Tibial nerve (tissue), 4 donors: ENCODE measurements at regions not wholly inside any gene's neighbourhood (a gene's known extent, or its start where the extent isn't known, plus 50 kb on each side); places are given as distances from the start of the nearest gene placed in this dataset.

Source experiments
- DNase-seq, 2 donors: peaks; one replicate each; pipeline ENCODE4 v3.0.0-alpha.2; 2019; ENCODE audit warnings: low spot score in 2 of 2
- H3K27ac ChIP-seq, 4 donors: fragments of 200-600 bp; sonication (generic) in 3 of 4; one replicate each; pipeline ENCODE4 v1.5.1; 2017 to 2019; ENCODE audit warnings: mild to moderate bottlenecking in 1 of 4
- H3K27me3 ChIP-seq, 2 donors: fragments of 200-600 bp; sonication (generic) in 1 of 2; one replicate each; pipeline versions ENCODE4 v1.5.1 to v1.6.0; 2017 to 2019
- H3K36me3 ChIP-seq, 3 donors: fragments of 200-600 bp; sonication (generic); one replicate each; pipeline ENCODE4 v1.5.1; 2018 to 2019
- H3K4me1 ChIP-seq, 4 donors: fragments of 200-600 bp; sonication (generic) in 3 of 4; one replicate each; pipeline ENCODE4 v1.5.1; 2017 to 2019
- H3K4me3 ChIP-seq, 4 donors: fragments of 200-600 bp; sonication (generic) in 3 of 4; one replicate each; pipeline ENCODE4 v1.5.1; 2017 to 2019; ENCODE audit warnings: mild to moderate bottlenecking in 1 of 4, moderate library complexity in 1 of 4
- H3K9me3 ChIP-seq, 4 donors: fragments of 200-600 bp; sonication (generic) in 3 of 4; one replicate each; pipeline ENCODE4 v1.5.1; 2017 to 2019
- EP300 ChIP-seq, 2 donors: sonication (generic); formaldehyde crosslinking; IDR thresholded peaks; one replicate each; pipeline ENCODE4 v1.6.1; 2017; ENCODE audit warnings: antibody characterized with exemption in 2 of 2, mild to moderate bottlenecking in 1 of 2
- POLR2A ChIP-seq, 2 donors: fragments of 450-650 bp; IDR thresholded peaks; one replicate each; pipeline ENCODE4 v1.6.1; 2017; ENCODE audit warnings: antibody characterized with exemption in 2 of 2, mild to moderate bottlenecking in 2 of 2, moderate library complexity in 2 of 2
- WGBS, 2 donors: methylation state at CpG; one replicate each; pipeline ENCODE4 v1.1.5; 2018; 5-methylcytosine and 5-hydroxymethylcytosine counted together
- TF ChIP-seq, protein P1 (sequence below), 5 experiments: fragments of 200-600 bp in 3 of 5; fragments of 450-650 bp in 2 of 5; sonication (generic) in 3 of 5; IDR thresholded peaks; one replicate each; pipeline ENCODE4 v1.5.1; 2016 to 2019; ENCODE audit warnings: antibody characterized with exemption in 5 of 5, mild to moderate bottlenecking in 3 of 5, moderate library complexity in 2 of 5

DNA sequence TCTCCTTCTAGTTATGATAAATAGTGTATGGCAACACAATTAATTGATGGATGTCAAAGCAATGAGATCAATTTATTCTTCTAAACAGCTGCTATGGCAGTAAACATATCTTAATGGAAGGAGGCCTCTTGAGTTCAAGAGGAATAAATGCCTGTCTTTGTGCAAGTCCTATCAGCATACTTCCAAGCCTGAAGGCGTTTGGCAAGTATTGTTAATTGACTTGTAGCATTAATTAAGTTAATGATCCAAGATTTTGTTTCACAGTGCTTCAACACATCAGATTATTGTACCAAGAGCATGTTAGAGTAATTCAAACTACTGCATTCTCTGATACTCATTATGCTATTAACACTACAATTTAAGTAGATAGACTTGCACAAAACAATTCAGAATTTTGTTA lies 144.8 kb downstream of the FAT4 start:
- Histone ChIP-seq H3K27ac (no peak overlapping the region), H3K9me3 (no peaks in the 10 kb centered on the region), H3K27me3 (no peaks in the 10 kb centered on the region), H3K4me3 (no peak overlapping the region), H3K4me1 (no peaks in the 10 kb centered on the region), H3K36me3 (no peaks in the 10 kb centered on the region)
- TF ChIP-seq POLR2A (IDR thresholded peaks at IDR 0.05) (no peak), EP300 (IDR thresholded peaks at IDR 0.05) (no peak)
- TF ChIP-seq, protein P1, sequence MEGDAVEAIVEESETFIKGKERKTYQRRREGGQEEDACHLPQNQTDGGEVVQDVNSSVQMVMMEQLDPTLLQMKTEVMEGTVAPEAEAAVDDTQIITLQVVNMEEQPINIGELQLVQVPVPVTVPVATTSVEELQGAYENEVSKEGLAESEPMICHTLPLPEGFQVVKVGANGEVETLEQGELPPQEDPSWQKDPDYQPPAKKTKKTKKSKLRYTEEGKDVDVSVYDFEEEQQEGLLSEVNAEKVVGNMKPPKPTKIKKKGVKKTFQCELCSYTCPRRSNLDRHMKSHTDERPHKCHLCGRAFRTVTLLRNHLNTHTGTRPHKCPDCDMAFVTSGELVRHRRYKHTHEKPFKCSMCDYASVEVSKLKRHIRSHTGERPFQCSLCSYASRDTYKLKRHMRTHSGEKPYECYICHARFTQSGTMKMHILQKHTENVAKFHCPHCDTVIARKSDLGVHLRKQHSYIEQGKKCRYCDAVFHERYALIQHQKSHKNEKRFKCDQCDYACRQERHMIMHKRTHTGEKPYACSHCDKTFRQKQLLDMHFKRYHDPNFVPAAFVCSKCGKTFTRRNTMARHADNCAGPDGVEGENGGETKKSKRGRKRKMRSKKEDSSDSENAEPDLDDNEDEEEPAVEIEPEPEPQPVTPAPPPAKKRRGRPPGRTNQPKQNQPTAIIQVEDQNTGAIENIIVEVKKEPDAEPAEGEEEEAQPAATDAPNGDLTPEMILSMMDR (IDR thresholded peaks at IDR 0.05): no peak
- DNase-seq: no peak
- 58 to 60% methylated on average over 1 of the region's 1 CpG for WGBS, 2 donors

DNA sequence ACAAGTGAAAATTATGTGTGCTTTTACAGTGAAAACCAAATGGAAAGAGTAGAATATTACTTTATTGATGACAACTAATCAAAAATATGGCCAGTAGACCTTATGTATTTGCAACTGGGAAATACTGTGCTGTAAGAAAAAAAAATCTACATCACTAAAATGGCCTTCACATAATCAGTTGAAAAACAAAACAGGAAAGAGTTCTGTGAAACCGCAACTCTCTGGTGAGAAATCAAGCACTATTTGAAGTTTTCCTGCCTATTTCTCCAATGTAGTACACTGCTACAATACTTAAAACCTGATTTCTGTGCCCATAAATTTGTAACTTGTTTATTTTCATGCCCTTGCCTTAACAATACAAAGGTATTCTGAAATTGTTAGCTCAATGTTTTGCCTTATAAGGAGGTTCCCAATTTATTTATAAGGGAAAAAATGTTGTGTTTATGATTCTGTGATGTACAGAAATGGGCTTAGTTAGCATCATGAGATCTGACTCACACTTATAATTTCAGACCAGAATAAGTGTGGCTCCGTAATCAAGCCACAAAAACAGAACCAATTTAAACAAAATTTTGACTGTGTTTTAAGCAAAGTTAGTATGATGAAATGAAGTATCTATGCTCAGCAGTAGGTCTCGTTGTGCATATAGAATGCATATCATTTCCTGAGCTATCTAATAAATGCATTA lies 147.1 kb downstream of the FAT4 start:
- H3K9me3 ChIP-seq: no peaks in the 10 kb centered on the region
- WGBS, 2 donors: 69 to 72% methylated on average over 3 of the region's 3 CpGs
- H3K27me3 ChIP-seq: no peaks in the 10 kb centered on the region
- H3K4me3 ChIP-seq: no peak overlapping the region
- no peaks in the 10 kb centered on the region for H3K4me1 ChIP-seq
- H3K36me3 ChIP-seq: no peaks in the 10 kb centered on the region
- DNase-seq: no peak
- TF ChIP-seq, protein P1 (IDR thresholded peaks at IDR 0.05): no peak
- TF ChIP-seq EP300 (IDR thresholded peaks at IDR 0.05) (no peak), POLR2A (IDR thresholded peaks at IDR 0.05) (no peak)
- H3K27ac ChIP-seq: no peak overlapping the region

DNA sequence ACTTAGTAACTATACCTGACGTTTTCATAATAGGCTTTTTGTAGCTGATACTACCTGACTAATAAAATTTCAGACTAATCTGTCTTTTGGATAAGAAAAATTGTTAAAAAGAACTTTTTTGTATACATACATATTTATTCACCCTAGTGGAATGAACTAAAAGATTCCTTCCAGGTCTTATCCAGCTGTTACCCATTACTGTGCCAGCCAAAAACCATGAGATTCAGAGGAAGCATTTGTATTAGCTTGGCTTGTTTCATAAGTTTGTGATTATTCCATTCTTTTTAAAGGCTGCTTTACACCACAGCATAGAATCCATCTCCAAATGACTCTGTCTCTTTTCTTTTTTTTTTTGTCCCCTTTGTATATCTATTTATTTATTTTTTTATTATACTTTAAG lies 149.4 kb downstream of the FAT4 start:
- TF ChIP-seq EP300 (IDR thresholded peaks at IDR 0.05) (no peak), POLR2A (IDR thresholded peaks at IDR 0.05) (no peak)
- TF ChIP-seq, protein P1 (IDR thresholded peaks at IDR 0.05): no peak
- H3K27me3 ChIP-seq: no peaks in the 10 kb centered on the region
- no peaks in the 10 kb centered on the region for H3K9me3 ChIP-seq
- no peak overlapping the region for H3K4me3 ChIP-seq
- peaks cover 0 to 3% (median 0%) of the 10 kb centered on the region in 3 donors for H3K36me3 ChIP-seq
- no peaks in the 10 kb centered on the region for H3K4me1 ChIP-seq
- H3K27ac ChIP-seq: no peak overlapping the region
- 88 to 91% methylated on average over 1 of the region's 1 CpG for WGBS, 2 donors
- no peak for DNase-seq

DNA sequence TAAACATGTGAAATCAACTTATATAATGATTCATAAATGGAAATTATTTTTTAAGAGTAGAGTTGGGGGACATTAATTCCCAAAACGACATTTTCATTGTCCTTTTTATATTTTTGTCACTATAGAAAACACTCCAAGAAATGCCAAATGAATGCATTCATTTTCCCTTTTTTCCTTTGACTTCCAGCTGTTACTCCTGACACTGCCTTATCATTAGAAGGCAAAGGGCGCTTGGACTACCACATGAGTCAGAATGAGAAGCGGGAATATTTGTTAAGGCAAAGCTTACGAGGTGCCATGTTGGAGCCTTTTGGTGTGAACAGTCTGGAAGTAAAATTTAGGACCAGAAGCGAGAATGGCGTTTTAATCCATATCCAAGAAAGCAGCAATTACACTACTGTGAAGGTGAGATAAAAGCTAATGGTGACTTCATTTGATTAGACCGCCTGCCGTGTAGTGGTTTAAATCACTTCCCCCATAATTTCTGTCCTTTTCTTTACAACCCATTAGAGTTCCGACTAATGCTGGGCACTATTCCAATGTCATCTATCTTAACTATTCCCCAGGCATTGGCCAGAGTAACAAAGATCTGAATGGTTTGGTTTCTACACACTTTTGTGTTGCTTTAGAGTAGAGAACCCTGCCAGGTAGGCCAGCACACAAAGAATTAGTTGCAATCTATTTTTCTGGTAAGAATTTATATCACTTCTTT lies 166.7 kb downstream of the FAT4 start:
- WGBS, 2 donors: 77 to 82% methylated on average over 9 of the region's 9 CpGs
- no peak for TF ChIP-seq POLR2A (IDR thresholded peaks at IDR 0.05)
- TF ChIP-seq EP300 (IDR thresholded peaks at IDR 0.05): no peak
- TF ChIP-seq, protein P1 (IDR thresholded peaks at IDR 0.05): no peak
- Histone ChIP-seq H3K36me3 (peaks cover 0 to 42% (median 0%) of the 10 kb centered on the region in 3 donors), H3K27ac (no peak overlapping the region), H3K4me1 (no peaks in the 10 kb centered on the region), H3K4me3 (no peak overlapping the region), H3K9me3 (no peaks in the 10 kb centered on the region), H3K27me3 (no peaks in the 10 kb centered on the region)
- DNase-seq: no peak

DNA sequence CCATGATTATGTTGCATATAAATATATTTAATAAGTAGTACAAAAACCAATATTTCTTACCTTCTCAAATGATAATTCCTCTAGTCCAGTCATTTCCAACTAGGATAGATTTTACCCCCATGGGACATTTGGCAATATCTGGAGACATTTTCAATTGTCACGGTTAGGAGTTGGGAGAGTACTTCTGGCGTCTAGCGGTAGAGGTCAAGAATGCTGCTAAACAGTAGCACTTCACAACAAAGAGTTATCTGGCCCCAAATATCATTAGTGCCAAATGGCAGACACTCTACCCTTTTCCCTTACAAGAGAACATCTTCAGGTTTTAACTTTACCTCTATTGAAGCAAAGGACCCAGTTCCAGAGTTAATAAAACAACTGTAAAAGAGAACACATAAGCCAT lies 168.1 kb downstream of the FAT4 start:
- H3K4me1 ChIP-seq: no peaks in the 10 kb centered on the region
- H3K36me3 ChIP-seq: peaks cover 0 to 45% (median 0%) of the 10 kb centered on the region in 3 donors
- 79 to 91% methylated on average over 3 of the region's 3 CpGs for WGBS, 2 donors
- TF ChIP-seq EP300 (IDR thresholded peaks at IDR 0.05) (no peak), POLR2A (IDR thresholded peaks at IDR 0.05) (no peak)
- TF ChIP-seq, protein P1 (IDR thresholded peaks at IDR 0.05): no peak
- H3K27me3 ChIP-seq: no peaks in the 10 kb centered on the region
- no peak for DNase-seq
- no peaks in the 10 kb centered on the region for H3K9me3 ChIP-seq
- H3K4me3 ChIP-seq: no peak overlapping the region
- no peak overlapping the region for H3K27ac ChIP-seq
